ENCODE measurements at regions not wholly inside any gene's neighbourhood (a gene's known extent, or its start where the extent isn't known, plus 50 kb on each side); places are given as distances from the start of the nearest gene placed in this dataset.

- H3K27me3 ChIP-seq (replicated peaks in 1 of 2; ENCODE audit: control insufficient read depth in 2 of 2, insufficient read depth in 2 of 2, low read length in 1 of 2) = no peaks in the 10 kb centered on the region
- RAD21 ChIA-PET (ENCODE audit: unreplicated experiment) = interaction anchor here (0.6 to 3.1 kb wide), 38 partner anchors 7 to 602 kb away, joined by 3 to 31 read pairs (median 4); no protein-coding TSS in a partner anchor
- WGBS (ENCODE audit: insufficient coverage, insufficient replicate concordance, low lambda C conversion rate, missing lambda C conversion rate) = 4% methylated on average over 5 of the region's 5 CpGs
- no peak for TF ChIP-seq BCLAF1 (IDR thresholded peaks at IDR 0.05)
- 0 out of 4 replicates have a peak, but pooled peaks of 1 of the 2 experiments have one; percentile 22 for TF ChIP-seq BHLHE40 (IDR thresholded peaks at IDR 0.05; ENCODE audit: borderline replicate concordance in 1 of 2, low read depth in 2 of 2, low read length in 1 of 2)
- no peak for TF ChIP-seq PAX5 (IDR thresholded peaks at IDR 0.05; ENCODE audit: borderline replicate concordance, low read depth, low read length)
- TF ChIP-seq RUNX3 (IDR thresholded peaks at IDR 0.05; ENCODE audit: low read length) = peak; percentile 60; the same call in 1 of the 2 replicates
- TF ChIP-seq POLR2AphosphoS2 (IDR thresholded peaks at IDR 0.05; ENCODE audit: low read depth, low read length) = no peak
- TF ChIP-seq DPF2 (IDR thresholded peaks at IDR 0.05) = peak; percentile 89
- peak; percentile 49; the same call in 1 of the 2 replicates for TF ChIP-seq NFIC (IDR thresholded peaks at IDR 0.05; ENCODE audit: low read depth, low read length)
- TF ChIP-seq IKZF2 (IDR thresholded peaks at IDR 0.05) = peak; percentile 53 to 63; a peak in 2 of 4 replicates
- peak; percentile 98 for TF ChIP-seq MTA2 (IDR thresholded peaks at IDR 0.05; ENCODE audit: low read depth)
- TF ChIP-seq EP300 (IDR thresholded peaks at IDR 0.05; ENCODE audit: borderline replicate concordance in 1 of 2, control insufficient read depth in 1 of 2, low read depth in 2 of 2, low read length in 2 of 2) = peak in 1 of 2 experiments; percentile 50; a peak in 2 of 4 replicates
- TF ChIP-seq SMAD1 (IDR thresholded peaks at IDR 0.05; ENCODE audit: low read depth, partially characterized antibody) = peak; percentile 9
- TF ChIP-seq KDM1A (IDR thresholded peaks at IDR 0.05; ENCODE audit: borderline replicate concordance) = no peak
- no peak for TF ChIP-seq ZNF24 (IDR thresholded peaks at IDR 0.05)
- peak; percentile 75; the same call in 1 of the 2 replicates for TF ChIP-seq TCF12 (IDR thresholded peaks at IDR 0.05; ENCODE audit: low read depth, low read length)
- TF ChIP-seq MEF2A (IDR thresholded peaks at IDR 0.05; ENCODE audit: insufficient read depth, low read depth, low read length) = peak; percentile 25; the same call in 1 of the 2 replicates
- peak; percentile 84 for TF ChIP-seq MEF2B (IDR thresholded peaks at IDR 0.05; ENCODE audit: partially characterized antibody, poor library complexity, severe bottlenecking)
- no peak for TF ChIP-seq SUPT20H (IDR thresholded peaks at IDR 0.05; ENCODE audit: borderline replicate concordance, control insufficient read depth, low read depth, low read length)
- peak; percentile 36; the same call in 1 of the 2 replicates for TF ChIP-seq PKNOX1 (IDR thresholded peaks at IDR 0.05)
- TF ChIP-seq NR2F1 (conservative IDR thresholded peaks at IDR 0.05) = peak; percentile 96
These were observed 351.9 kb downstream of the ADGRL2 start for GRCh38 chr1:82152356-82153271.

More at GRCh38 chr1:82152356-82153271, 351.9 kb downstream of the ADGRL2 start:
- Histone ChIP-seq H3K9me3 (replicated peaks; ENCODE audit: control insufficient read depth, insufficient read depth, low read length) (no peaks in the 10 kb centered on the region), H3K27ac (ENCODE audit: control insufficient read depth, insufficient read depth) (peak overlapping the region; percentile 33; the same call in 1 of the 2 replicates), H3K79me2 (ENCODE audit: control insufficient read depth, insufficient read depth, low read length) (no peaks in the 10 kb centered on the region), H3K4me2 (ENCODE audit: control insufficient read depth, insufficient read depth) (0 out of 2 replicates have a peak overlapping the region, but pooled peaks have one; percentile 24), H3K36me3 (ENCODE audit: control insufficient read depth in 2 of 2, insufficient read depth in 2 of 2, low read length in 1 of 2) (no peaks in the 10 kb centered on the region), H3K4me3 (no peak overlapping the region), H2AFZ (ENCODE audit: control insufficient read depth, low read depth, low read length) (no peak overlapping the region), H4K20me1 (ENCODE audit: control insufficient read depth, insufficient read depth) (no peaks in the 10 kb centered on the region), H3K9ac (ENCODE audit: control insufficient read depth, insufficient read depth, low read length) (no peak overlapping the region), H3K4me1 (ENCODE audit: control insufficient read depth, insufficient read depth, low read length) (no peaks in the 10 kb centered on the region)
- POLR2A ChIA-PET = interaction anchor here (0.7 to 3.1 kb wide), 6 partner anchors 9 to 245 kb away, joined by 3 to 19 read pairs (median 4); no protein-coding TSS in a partner anchor
- in situ Hi-C loops (cut with MboI) (no loop called here), intact Hi-C loops (cut with micrococcal nuclease; ENCODE audit: unreplicated experiment) (no loop called here)
- BruUV-seq (replicated peaks) = no TSS peak
- CTCF ChIA-PET = interaction anchor here (0.7 to 2.7 kb wide), 14 partner anchors 9 to 234 kb away, joined by 3 to 19 read pairs (median 4); no protein-coding TSS in a partner anchor
- FAIRE-seq = no peak
- DNase-seq (ENCODE audit: low read depth, low spot score) = peak; percentile 40
- SMC1A ChIA-PET (ENCODE audit: uncharacterized antibody, unreplicated experiment) = interaction anchor here (0.6 to 4.6 kb wide), 47 partner anchors 9 to 602 kb away, joined by 3 to 63 read pairs (median 4); no protein-coding TSS in a partner anchor
- peak; percentile 85 for ATAC-seq
